ENCODE measurements at regions not wholly inside any gene's neighbourhood (a gene's known extent, or its start where the extent isn't known, plus 50 kb on each side); places are given as distances from the start of the nearest gene placed in this dataset.

DNA sequence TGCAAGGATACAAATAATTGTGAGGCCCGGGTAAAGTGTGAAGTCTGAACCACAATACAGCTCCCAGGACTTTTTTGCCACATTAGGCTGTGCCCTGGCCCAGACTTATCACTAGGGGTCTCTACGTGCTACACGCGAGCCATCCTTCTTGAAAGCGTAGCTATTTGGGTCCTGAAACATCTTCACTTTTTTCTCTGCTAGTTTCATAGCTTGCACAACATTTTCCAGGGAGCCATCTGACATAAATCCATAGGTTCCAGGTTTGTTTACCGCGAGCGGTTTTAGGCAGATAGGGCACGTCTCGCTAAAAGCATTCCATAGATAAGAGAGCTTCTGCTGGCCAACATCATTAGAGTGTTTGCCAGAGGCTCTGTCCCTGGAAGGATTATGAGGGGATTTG lies 226.5 kb downstream of the RPS24 start:
- Histone ChIP-seq H3K4me1 (ENCODE audit: insufficient read depth, low read length) (peaks cover 5% of the 10 kb centered on the region; the same call in 1 of the 2 replicates), H3K27ac (ENCODE audit: low read depth, low read length) (no peak overlapping the region), H3K4me3 (ENCODE audit: low read length) (no peak overlapping the region), H3K9ac (ENCODE audit: low read depth, low read length) (no peak overlapping the region), H3K36me3 (ENCODE audit: insufficient read depth, low read length) (no peaks in the 10 kb centered on the region), H3K9me3 (ENCODE audit: insufficient read depth, low read depth, low read length) (no peaks in the 10 kb centered on the region), H3K27me3 (ENCODE audit: insufficient read depth, low read length) (no peaks in the 10 kb centered on the region)
- 80% methylated on average over 10 of the region's 10 CpGs for WGBS

- H3K36me3 ChIP-seq (ENCODE audit: insufficient read depth, low read length), result no peaks in the 10 kb centered on the region
- 91% methylated on average over 2 of the region's 2 CpGs for WGBS
- no peaks in the 10 kb centered on the region for H3K27me3 ChIP-seq (ENCODE audit: insufficient read depth, low read length)
- no peak overlapping the region for H3K27ac ChIP-seq (ENCODE audit: low read depth, low read length)
- H3K4me1 ChIP-seq (ENCODE audit: insufficient read depth, low read length), result peaks cover 2% of the 10 kb centered on the region; the same call in 1 of the 2 replicates
- H3K9ac ChIP-seq (ENCODE audit: low read depth, low read length), result no peak overlapping the region
- H3K9me3 ChIP-seq (ENCODE audit: insufficient read depth, low read depth, low read length), result no peaks in the 10 kb centered on the region
- H3K4me3 ChIP-seq (ENCODE audit: low read length), result no peak overlapping the region
Observed at GRCh38 chr10:78260680-78261079, 227.0 kb downstream of the RPS24 start.

DNA sequence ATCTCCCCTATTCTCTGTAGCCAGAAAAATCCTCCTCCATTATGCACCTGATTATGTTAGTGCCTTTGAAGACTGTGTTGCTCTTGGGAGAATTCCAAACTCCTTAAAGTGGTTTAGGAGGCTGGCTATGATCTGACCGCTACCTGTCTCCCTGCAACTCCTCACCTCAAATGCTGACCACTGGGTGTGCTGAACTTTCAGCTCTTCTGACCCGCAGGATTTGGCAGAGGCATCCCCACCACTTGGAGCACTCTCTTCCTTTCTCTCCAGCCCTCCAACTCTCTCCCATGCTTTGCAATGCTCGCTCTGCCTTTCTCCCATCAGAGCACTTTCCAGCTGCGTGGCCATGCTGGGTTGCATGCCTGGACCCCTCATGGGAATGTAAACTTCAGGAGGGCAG lies 227.6 kb downstream of the RPS24 start:
- H3K4me3 ChIP-seq (ENCODE audit: low read length), result no peak overlapping the region
- H3K9me3 ChIP-seq (ENCODE audit: insufficient read depth, low read depth, low read length), result no peaks in the 10 kb centered on the region
- no peaks in the 10 kb centered on the region for H3K4me1 ChIP-seq (ENCODE audit: insufficient read depth, low read length)
- no peaks in the 10 kb centered on the region for H3K27me3 ChIP-seq (ENCODE audit: insufficient read depth, low read length)
- no peak overlapping the region for H3K9ac ChIP-seq (ENCODE audit: low read depth, low read length)
- H3K27ac ChIP-seq (ENCODE audit: low read depth, low read length), result no peak overlapping the region
- WGBS, result 88% methylated on average over 4 of the region's 4 CpGs
- H3K36me3 ChIP-seq (ENCODE audit: insufficient read depth, low read length), result no peaks in the 10 kb centered on the region

DNA sequence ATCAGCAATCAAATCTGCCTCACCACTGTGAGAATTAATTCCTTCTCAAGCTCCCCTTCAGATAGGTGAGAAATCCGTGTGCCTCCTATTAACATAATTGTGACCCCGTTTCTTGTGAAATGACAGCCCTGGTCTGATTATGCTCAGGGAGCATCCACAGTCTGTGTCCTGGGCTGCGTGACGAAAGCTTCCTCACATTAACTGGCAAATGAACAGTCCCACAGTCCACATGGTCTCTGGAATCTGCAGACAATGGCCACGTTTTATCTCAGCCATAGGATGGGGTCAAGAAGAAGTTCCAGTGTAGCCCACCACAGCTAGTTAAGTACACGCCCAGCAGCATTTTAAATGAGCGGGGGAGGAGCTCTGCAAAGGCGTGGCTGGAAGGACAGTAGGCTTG lies 229.2 kb downstream of the RPS24 start:
- WGBS, result 93% methylated on average over 8 of the region's 8 CpGs
- Histone ChIP-seq H3K27ac (ENCODE audit: low read depth, low read length) (no peak overlapping the region), H3K27me3 (ENCODE audit: insufficient read depth, low read length) (no peaks in the 10 kb centered on the region), H3K4me3 (ENCODE audit: low read length) (no peak overlapping the region), H3K9me3 (ENCODE audit: insufficient read depth, low read depth, low read length) (peaks cover 2% of the 10 kb centered on the region; the same call in 1 of the 2 replicates), H3K4me1 (ENCODE audit: insufficient read depth, low read length) (no peaks in the 10 kb centered on the region), H3K36me3 (ENCODE audit: insufficient read depth, low read length) (no peaks in the 10 kb centered on the region), H3K9ac (ENCODE audit: low read depth, low read length) (no peak overlapping the region)

DNA sequence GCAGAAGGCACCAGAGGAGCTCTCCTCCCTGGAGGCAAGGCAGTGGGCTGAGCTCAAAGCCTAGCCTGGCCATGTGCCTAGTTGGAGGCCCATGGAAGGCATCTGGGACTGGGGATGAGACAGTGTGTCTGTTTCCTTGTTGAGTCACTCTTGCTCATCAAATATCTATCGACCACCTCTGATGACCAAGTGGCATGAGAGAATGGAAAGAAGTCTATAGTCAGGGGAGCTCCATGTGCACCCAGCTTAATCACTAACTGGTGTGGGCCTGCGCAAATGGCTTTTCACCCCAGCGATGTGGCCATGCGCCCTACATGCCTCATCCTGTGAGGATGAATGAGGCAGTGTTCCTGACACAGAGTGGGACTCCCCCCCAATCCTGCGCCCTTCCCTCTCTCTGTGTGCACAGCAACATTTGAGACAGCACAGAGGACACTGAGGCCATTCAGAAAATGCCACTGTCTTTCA lies 229.9 kb downstream of the RPS24 start:
- Histone ChIP-seq H3K27ac (ENCODE audit: low read depth, low read length) (no peak overlapping the region), H3K4me1 (ENCODE audit: insufficient read depth, low read length) (no peaks in the 10 kb centered on the region), H3K9me3 (ENCODE audit: insufficient read depth, low read depth, low read length) (peaks cover 5% of the 10 kb centered on the region; the same call in 1 of the 2 replicates), H3K4me3 (ENCODE audit: low read length) (no peak overlapping the region), H3K27me3 (ENCODE audit: insufficient read depth, low read length) (no peaks in the 10 kb centered on the region), H3K9ac (ENCODE audit: low read depth, low read length) (no peak overlapping the region), H3K36me3 (ENCODE audit: insufficient read depth, low read length) (no peaks in the 10 kb centered on the region)
- WGBS, result 93% methylated on average over 5 of the region's 5 CpGs

DNA sequence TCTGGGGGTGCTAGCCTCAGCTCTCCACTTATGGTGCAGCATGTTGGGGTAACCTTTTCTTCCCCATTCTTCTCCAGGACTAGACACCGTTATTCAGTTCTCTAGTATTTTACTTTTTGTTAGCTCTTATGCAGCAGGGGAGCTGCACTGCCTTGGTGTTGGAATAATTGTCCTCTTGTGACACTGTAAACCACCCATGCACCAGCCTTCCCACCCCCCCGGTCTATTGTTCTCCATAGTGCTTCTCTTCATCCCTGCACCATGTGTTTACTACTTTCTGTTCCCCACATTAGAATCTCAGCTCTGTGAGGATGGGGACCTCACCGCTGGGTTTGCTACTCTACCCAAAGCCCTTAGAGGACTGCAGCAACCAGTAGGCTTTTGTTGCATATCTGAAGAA lies 230.7 kb downstream of the RPS24 start:
- Histone ChIP-seq H3K27me3 (ENCODE audit: insufficient read depth, low read length) (no peaks in the 10 kb centered on the region), H3K27ac (ENCODE audit: low read depth, low read length) (no peak overlapping the region), H3K4me3 (ENCODE audit: low read length) (no peak overlapping the region), H3K9me3 (ENCODE audit: insufficient read depth, low read depth, low read length) (peaks cover 5% of the 10 kb centered on the region; the same call in 1 of the 2 replicates), H3K36me3 (ENCODE audit: insufficient read depth, low read length) (no peaks in the 10 kb centered on the region), H3K4me1 (ENCODE audit: insufficient read depth, low read length) (no peaks in the 10 kb centered on the region), H3K9ac (ENCODE audit: low read depth, low read length) (no peak overlapping the region)
- 88% methylated on average over 2 of the region's 3 CpGs for WGBS

DNA sequence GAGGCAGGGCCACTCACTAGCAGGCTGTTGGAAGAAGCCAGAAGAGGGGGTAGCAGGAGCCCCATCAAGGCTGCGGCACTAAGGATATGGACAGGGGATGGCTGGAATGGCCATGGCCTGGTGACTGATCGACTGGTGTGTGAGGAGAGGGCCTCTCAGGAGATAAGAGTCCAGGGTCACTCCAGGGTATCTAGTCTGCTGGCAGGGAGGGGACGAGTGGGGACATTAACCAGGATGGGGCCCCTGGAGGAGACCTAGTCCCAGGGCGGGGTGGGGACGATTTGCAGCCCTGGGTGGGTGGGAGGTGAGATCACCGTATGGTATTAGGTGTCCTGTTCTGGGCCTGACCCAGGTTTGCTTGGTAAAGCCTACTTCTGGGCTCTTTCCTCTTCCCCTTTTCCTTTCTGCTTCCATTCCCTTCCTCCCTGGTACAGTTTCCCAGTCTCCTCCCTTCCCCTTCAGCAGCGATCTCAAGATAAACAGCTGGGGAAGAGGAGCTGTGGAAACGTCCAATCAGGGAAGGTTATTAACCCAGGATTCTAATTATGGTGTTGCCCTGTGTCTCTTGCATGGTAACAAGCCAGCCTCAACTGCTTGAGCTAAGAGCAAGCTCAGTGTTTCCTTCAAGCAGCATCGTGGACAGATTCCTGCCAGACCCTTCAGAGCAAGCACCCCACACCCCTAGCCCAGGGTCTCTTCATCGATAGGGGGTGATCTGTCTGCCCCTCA lies 233.2 kb downstream of the RPS24 start:
- no peaks in the 10 kb centered on the region for H3K27me3 ChIP-seq (ENCODE audit: insufficient read depth, low read length)
- H3K27ac ChIP-seq (ENCODE audit: low read depth, low read length), result no peak overlapping the region
- WGBS, result 84% methylated on average over 10 of the region's 10 CpGs
- no peak overlapping the region for H3K9ac ChIP-seq (ENCODE audit: low read depth, low read length)
- H3K9me3 ChIP-seq (ENCODE audit: insufficient read depth, low read depth, low read length), result peaks cover 5% of the 10 kb centered on the region; the same call in 1 of the 2 replicates
- H3K36me3 ChIP-seq (ENCODE audit: insufficient read depth, low read length), result no peaks in the 10 kb centered on the region
- no peak overlapping the region for H3K4me3 ChIP-seq (ENCODE audit: low read length)
- H3K4me1 ChIP-seq (ENCODE audit: insufficient read depth, low read length), result no peaks in the 10 kb centered on the region

DNA sequence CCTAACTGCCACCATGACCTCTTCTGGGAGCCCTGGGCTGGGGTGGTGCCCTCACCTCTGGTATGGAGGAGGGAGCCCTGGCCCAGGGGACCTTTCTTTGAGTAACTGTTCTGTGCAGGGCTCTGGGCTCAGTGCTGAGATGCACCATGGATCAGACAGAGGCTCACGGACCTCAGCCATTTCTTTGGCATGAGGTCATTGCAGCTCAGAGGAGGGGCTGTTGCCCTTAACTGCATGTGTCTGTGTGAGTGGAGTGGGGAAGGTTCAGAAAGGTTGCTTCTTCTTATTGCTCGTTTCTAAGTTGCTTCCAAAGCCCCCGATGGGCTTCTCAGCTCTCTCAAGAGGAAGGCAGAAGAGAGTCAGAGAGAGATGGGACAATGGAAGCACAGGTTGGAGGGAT lies 233.9 kb downstream of the RPS24 start:
- no peak overlapping the region for H3K4me3 ChIP-seq (ENCODE audit: low read length)
- no peaks in the 10 kb centered on the region for H3K36me3 ChIP-seq (ENCODE audit: insufficient read depth, low read length)
- H3K9me3 ChIP-seq (ENCODE audit: insufficient read depth, low read depth, low read length), result peaks cover 8% of the 10 kb centered on the region; the same call in 1 of the 2 replicates
- H3K4me1 ChIP-seq (ENCODE audit: insufficient read depth, low read length), result no peaks in the 10 kb centered on the region
- H3K27ac ChIP-seq (ENCODE audit: low read depth, low read length), result no peak overlapping the region
- H3K27me3 ChIP-seq (ENCODE audit: insufficient read depth, low read length), result no peaks in the 10 kb centered on the region
- no peak overlapping the region for H3K9ac ChIP-seq (ENCODE audit: low read depth, low read length)
- 87% methylated on average over 3 of the region's 3 CpGs for WGBS

- no peak overlapping the region for H3K27ac ChIP-seq (ENCODE audit: low read depth, low read length)
- no peaks in the 10 kb centered on the region for H3K4me1 ChIP-seq (ENCODE audit: insufficient read depth, low read length)
- no peak overlapping the region for H3K4me3 ChIP-seq (ENCODE audit: low read length)
- no peaks in the 10 kb centered on the region for H3K36me3 ChIP-seq (ENCODE audit: insufficient read depth, low read length)
- 100% methylated on average over 2 of the region's 2 CpGs for WGBS
- peaks cover 8% of the 10 kb centered on the region; the same call in 1 of the 2 replicates for H3K9me3 ChIP-seq (ENCODE audit: insufficient read depth, low read depth, low read length)
- no peaks in the 10 kb centered on the region for H3K27me3 ChIP-seq (ENCODE audit: insufficient read depth, low read length)
- no peak overlapping the region for H3K9ac ChIP-seq (ENCODE audit: low read depth, low read length)
Observed at GRCh38 chr10:78269060-78269459, 235.4 kb downstream of the RPS24 start.

GRCh38 chr10:78272329-78272728 lies 238.7 kb downstream of the RPS24 start:
- Histone ChIP-seq H3K9ac (ENCODE audit: low read depth, low read length) (no peak overlapping the region), H3K4me3 (ENCODE audit: low read length) (no peak overlapping the region), H3K27ac (ENCODE audit: low read depth, low read length) (no peak overlapping the region), H3K36me3 (ENCODE audit: insufficient read depth, low read length) (no peaks in the 10 kb centered on the region), H3K4me1 (ENCODE audit: insufficient read depth, low read length) (no peaks in the 10 kb centered on the region), H3K27me3 (ENCODE audit: insufficient read depth, low read length) (no peaks in the 10 kb centered on the region), H3K9me3 (ENCODE audit: insufficient read depth, low read depth, low read length) (peaks cover 8% of the 10 kb centered on the region; the same call in 1 of the 2 replicates)

- WGBS, result 93% methylated on average over 4 of the region's 4 CpGs
Observed at GRCh38 chr10:78274491-78274890, 240.8 kb downstream of the RPS24 start.

More at GRCh38 chr10:78274491-78274890, 240.8 kb downstream of the RPS24 start:
- H3K9me3 ChIP-seq (ENCODE audit: insufficient read depth, low read depth, low read length), result 0 out of 2 replicates have a peak, but pooled peaks cover 3% of the 10 kb centered on the region
- H3K4me1 ChIP-seq (ENCODE audit: insufficient read depth, low read length), result no peaks in the 10 kb centered on the region
- H3K27me3 ChIP-seq (ENCODE audit: insufficient read depth, low read length), result no peaks in the 10 kb centered on the region
- no peak overlapping the region for H3K27ac ChIP-seq (ENCODE audit: low read depth, low read length)
- H3K4me3 ChIP-seq (ENCODE audit: low read length), result no peak overlapping the region
- no peaks in the 10 kb centered on the region for H3K36me3 ChIP-seq (ENCODE audit: insufficient read depth, low read length)
- no peak overlapping the region for H3K9ac ChIP-seq (ENCODE audit: low read depth, low read length)

Measured in HUES64 (cell line).